Glutamatergic neuron (in vitro differentiated cells): ENCODE measurements at regions not wholly inside any gene's neighbourhood (a gene's known extent, or its start where the extent isn't known, plus 50 kb on each side); places are given as distances from the start of the nearest gene placed in this dataset.

Source experiments
- DNase-seq: peaks from one replicate; pipeline ENCODE4 v3.0.0; 2022
- H3K27ac Mint-ChIP-seq: one replicate; pipeline ENCODE4 v1.8.0; 2020; ENCODE audit warnings: mild to moderate bottlenecking, mixed read lengths, inconsistent platforms; ENCODE audit not compliant: unreplicated experiment
- H3K27me3 Mint-ChIP-seq: one replicate; pipeline ENCODE4 v1.8.0; 2020; ENCODE audit warnings: mild to moderate bottlenecking, moderate library complexity, mixed read lengths, inconsistent platforms; ENCODE audit not compliant: unreplicated experiment
- H3K36me3 Mint-ChIP-seq: one replicate; pipeline ENCODE4 v1.8.0; 2020; ENCODE audit warnings: mild to moderate bottlenecking, mixed read lengths, inconsistent platforms; ENCODE audit not compliant: unreplicated experiment
- H3K4me1 Mint-ChIP-seq: one replicate; pipeline ENCODE4 v1.8.0; 2020; ENCODE audit warnings: mild to moderate bottlenecking, low read depth, mixed read lengths, inconsistent platforms; ENCODE audit not compliant: unreplicated experiment
- H3K4me3 Mint-ChIP-seq: one replicate; pipeline ENCODE4 v1.8.0; 2020; ENCODE audit warnings: mild to moderate bottlenecking, mixed read lengths, inconsistent platforms; ENCODE audit not compliant: unreplicated experiment
- H3K9me3 Mint-ChIP-seq: one replicate; pipeline ENCODE4 v1.8.0; 2020; ENCODE audit warnings: mild to moderate bottlenecking, moderate library complexity, mixed read lengths, inconsistent platforms; ENCODE audit not compliant: unreplicated experiment
- TF ChIP-seq, protein P1 (sequence below): fragments of 200-600 bp; sonication (generic); IDR thresholded peaks from one replicate; pipeline ENCODE4 v1.5.0; 2021; ENCODE audit not compliant: partially characterized antibody, unreplicated experiment

DNA sequence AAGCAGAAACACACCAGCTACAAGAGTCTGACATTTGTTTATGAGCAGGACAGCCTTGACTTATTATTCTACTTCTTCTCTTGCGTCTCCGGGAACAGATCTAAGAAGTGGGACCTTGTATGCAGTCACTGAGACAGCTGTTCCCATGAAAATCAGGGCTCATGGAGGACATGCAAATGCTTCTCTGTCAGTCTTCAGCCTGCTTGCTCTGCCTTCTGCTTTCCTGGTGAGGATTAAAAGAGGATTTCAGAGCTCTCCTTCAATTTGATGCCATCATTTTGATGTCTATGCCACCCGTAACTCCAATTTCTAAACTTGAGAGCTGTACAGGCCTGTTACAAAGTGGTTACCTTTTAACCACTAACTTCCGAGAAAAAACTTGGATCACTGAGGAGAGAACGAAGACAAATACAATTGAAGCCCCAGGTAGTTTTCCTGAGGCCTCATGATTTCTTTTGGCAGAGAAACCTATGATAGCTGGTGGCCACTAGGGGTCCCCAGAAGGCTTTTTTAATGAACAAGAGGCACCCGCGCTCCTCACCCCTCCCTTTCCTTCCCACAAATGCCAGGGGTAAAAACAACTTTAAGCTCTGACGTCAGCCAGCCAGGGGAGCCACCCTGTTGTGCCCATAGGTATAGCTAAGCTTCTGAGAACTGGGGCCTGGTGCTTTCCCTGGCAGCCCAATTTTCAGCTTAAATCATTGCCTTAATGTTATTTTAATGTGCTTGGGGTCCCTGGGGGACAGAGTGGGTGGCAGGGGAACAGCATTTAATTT is 97.0 kb downstream of the DDIT4L start:
- DNase-seq: peak; percentile 69
- H3K9me3 Mint-ChIP-seq: no peaks in the 10 kb centered on the region
- no peaks in the 10 kb centered on the region for H3K36me3 Mint-ChIP-seq
- no peak overlapping the region for H3K27ac Mint-ChIP-seq
- peaks cover 4% of the 10 kb centered on the region for H3K4me1 Mint-ChIP-seq
- H3K4me3 Mint-ChIP-seq: no peak overlapping the region
- TF ChIP-seq, protein P1, sequence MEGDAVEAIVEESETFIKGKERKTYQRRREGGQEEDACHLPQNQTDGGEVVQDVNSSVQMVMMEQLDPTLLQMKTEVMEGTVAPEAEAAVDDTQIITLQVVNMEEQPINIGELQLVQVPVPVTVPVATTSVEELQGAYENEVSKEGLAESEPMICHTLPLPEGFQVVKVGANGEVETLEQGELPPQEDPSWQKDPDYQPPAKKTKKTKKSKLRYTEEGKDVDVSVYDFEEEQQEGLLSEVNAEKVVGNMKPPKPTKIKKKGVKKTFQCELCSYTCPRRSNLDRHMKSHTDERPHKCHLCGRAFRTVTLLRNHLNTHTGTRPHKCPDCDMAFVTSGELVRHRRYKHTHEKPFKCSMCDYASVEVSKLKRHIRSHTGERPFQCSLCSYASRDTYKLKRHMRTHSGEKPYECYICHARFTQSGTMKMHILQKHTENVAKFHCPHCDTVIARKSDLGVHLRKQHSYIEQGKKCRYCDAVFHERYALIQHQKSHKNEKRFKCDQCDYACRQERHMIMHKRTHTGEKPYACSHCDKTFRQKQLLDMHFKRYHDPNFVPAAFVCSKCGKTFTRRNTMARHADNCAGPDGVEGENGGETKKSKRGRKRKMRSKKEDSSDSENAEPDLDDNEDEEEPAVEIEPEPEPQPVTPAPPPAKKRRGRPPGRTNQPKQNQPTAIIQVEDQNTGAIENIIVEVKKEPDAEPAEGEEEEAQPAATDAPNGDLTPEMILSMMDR: peak; percentile 87
- no peaks in the 10 kb centered on the region for H3K27me3 Mint-ChIP-seq

DNA sequence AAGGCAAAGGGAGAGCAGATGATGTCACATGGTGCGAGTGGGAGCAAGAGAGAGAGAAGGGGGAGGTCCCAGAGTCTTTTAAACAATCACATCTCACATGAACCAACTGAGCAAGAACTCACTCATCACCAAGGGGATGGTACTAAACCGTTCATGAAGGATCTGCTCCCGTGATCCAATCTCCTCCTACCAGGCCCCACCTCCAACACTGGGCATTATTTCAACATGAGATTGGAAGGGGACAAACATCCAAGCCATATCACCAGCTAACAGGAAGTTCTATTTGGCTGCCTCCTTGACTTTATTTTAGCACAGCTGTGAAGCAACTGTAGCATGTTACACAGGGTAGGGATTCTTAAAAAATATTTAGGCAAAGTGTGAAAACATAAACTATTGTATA is 102.5 kb downstream of the DDIT4L start:
- Mint-ChIP-seq H3K27ac (no peak overlapping the region), H3K4me3 (no peak overlapping the region), H3K27me3 (no peaks in the 10 kb centered on the region), H3K36me3 (no peaks in the 10 kb centered on the region), H3K9me3 (peaks cover 4% of the 10 kb centered on the region), H3K4me1 (no peaks in the 10 kb centered on the region)
- TF ChIP-seq, protein P1: no peak
- no peak for DNase-seq

DNA sequence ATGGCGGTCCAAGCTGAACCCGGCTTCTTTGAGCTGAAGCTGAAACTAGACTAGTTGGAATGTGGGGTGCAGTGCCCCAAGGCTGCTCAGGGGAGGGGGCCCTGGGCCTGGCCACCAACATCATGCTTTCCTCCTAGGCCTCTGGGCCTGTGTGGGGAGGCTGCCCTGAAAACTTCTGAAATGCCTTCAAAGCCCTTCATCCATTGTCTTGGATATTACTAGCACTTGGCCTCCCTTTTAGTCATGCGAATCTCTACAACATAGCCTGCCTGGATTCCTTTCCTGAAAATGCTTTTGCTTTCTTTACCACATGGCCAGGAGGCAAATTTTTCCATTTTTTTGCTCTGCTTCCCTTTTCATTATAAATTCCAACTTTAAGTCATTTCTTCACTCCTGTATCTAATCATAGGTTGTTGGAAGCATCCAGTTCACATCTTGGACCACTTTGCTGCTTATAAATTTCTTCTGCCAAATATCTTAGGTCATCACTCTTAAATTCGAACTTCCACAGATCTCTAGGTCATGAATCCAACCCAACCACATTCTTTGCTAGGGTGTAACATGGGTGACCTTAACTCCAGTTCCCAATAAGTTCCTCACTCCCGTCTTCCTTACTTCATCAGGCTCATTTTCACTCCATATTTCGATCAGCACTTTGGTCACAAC is 103.4 kb downstream of the DDIT4L start:
- peaks cover 4% of the 10 kb centered on the region for H3K9me3 Mint-ChIP-seq
- TF ChIP-seq, protein P1: no peak
- DNase-seq: no peak
- H3K36me3 Mint-ChIP-seq: no peaks in the 10 kb centered on the region
- H3K27ac Mint-ChIP-seq: no peak overlapping the region
- H3K27me3 Mint-ChIP-seq: no peaks in the 10 kb centered on the region
- no peaks in the 10 kb centered on the region for H3K4me1 Mint-ChIP-seq
- no peak overlapping the region for H3K4me3 Mint-ChIP-seq

DNA sequence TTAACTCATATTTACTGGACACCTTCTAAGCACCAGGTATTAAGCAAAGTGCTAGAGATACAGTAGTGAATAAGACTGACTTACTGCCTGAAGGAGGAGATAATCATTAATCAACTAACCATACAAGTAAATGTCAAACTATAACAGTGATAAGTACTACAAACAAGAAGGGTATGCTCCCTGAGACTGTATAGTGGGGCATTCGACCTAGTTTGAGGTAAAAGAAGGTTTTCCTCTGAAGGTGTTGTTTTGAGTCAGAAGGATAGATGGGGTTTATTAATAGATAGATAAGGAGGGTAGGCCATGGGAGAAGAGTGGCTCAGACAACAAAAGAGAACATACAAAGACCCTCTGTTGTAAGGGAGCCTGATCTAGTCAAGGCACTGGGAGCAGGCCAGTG is 105.4 kb downstream of the DDIT4L start:
- Mint-ChIP-seq H3K4me3 (no peak overlapping the region), H3K36me3 (no peaks in the 10 kb centered on the region), H3K27ac (no peak overlapping the region), H3K4me1 (no peaks in the 10 kb centered on the region), H3K9me3 (peaks cover 4% of the 10 kb centered on the region), H3K27me3 (no peaks in the 10 kb centered on the region)
- TF ChIP-seq, protein P1: no peak
- DNase-seq: no peak

DNA sequence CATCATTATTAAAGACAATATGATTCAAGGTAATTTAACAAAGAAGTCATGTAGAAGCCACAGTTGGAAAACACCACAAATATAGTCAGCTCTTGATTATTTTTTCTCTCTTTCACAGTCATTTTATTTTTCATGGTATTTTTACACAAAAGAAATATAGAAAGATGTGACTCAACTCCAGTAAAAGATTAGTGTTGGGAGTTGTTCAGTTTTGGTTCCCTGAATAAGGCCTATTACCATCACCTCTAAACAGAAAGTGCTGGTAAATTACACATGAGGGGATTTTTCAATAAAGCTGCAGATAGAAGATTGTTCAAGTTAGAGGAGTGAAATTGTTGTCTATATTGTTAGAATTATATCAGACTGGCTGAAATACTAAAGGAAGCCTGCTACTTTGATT is 107.0 kb downstream of the DDIT4L start:
- Mint-ChIP-seq H3K9me3 (peaks cover 4% of the 10 kb centered on the region), H3K27ac (no peak overlapping the region), H3K36me3 (no peaks in the 10 kb centered on the region), H3K27me3 (no peaks in the 10 kb centered on the region), H3K4me1 (no peaks in the 10 kb centered on the region), H3K4me3 (no peak overlapping the region)
- TF ChIP-seq, protein P1: no peak
- no peak for DNase-seq
